H1 (cell line): ENCODE measurements at regions not wholly inside any gene's neighbourhood (a gene's known extent, or its start where the extent isn't known, plus 50 kb on each side); places are given as distances from the start of the nearest gene placed in this dataset.

Experiments
- NRF1 ChIP-seq: IDR thresholded peaks from 2 replicates; pipeline ENCODE4 v1.6.1; 2011; ENCODE audit warnings: mild to moderate bottlenecking, low read depth, low read length, improper control_type of control experiment

DNA sequence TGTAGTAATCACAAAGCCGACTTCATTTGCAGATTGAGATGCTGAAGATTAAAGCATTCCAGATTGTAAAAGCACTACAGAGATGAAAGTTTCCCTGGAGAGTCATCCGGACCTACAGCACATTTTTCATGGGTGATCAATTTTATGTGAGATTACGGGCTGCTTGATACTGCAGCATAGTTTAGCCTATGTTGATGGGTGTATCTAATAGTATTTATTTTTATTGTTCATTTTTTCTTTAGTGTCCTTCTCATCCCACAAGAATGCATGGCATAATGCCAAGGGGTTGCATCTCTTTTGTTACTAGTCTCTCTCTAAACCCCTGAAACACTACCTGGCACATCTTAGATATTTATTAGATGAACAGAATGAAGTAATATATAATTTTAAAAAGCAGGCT is 240.4 kb downstream of the MBD2 start (continued):
- no peak for TF ChIP-seq NRF1
